Daoy (cell line): ENCODE measurements at regions not wholly inside any gene's neighbourhood (a gene's known extent, or its start where the extent isn't known, plus 50 kb on each side); places are given as distances from the start of the nearest gene placed in this dataset.
A peak's percentile ranks its signal among the peaks of the same experiment; 100 is the strongest.

Experiments used
- DNase-seq: peaks from one replicate; pipeline ENCODE4 v3.0.0-alpha.2; 2015; ENCODE audit warnings: low read depth

- DNase-seq = no peak
Observed at GRCh38 chr3:83302091-83302490, 1540.6 kb upstream of the GBE1 start.

GRCh38 chr3:83317605-83318004 lies 1556.2 kb upstream of the GBE1 start:
- DNase-seq = no peak

- DNase-seq = no peak
Observed at GRCh38 chr3:83320726-83321125, 1559.3 kb upstream of the GBE1 start.

- no peak for DNase-seq
Observed at GRCh38 chr3:83321457-83321856, 1560.0 kb upstream of the GBE1 start.

GRCh38 chr3:83321891-83322290 lies 1560.4 kb upstream of the GBE1 start:
- DNase-seq = no peak

- no peak for DNase-seq
Observed at GRCh38 chr3:83354205-83354604, 1592.8 kb upstream of the GBE1 start.

GRCh38 chr3:83393276-83393675 lies 1565.5 kb upstream of the CADM2 start:
- DNase-seq = no peak

GRCh38 chr3:83403927-83404326 lies 1554.9 kb upstream of the CADM2 start:
- DNase-seq = no peak

GRCh38 chr3:83426300-83426699 lies 1532.5 kb upstream of the CADM2 start:
- DNase-seq = no peak

GRCh38 chr3:83434880-83435587 lies 1523.8 kb upstream of the CADM2 start:
- no peak for DNase-seq

- DNase-seq = no peak
Observed at GRCh38 chr3:83438188-83438587, 1520.6 kb upstream of the CADM2 start.

- DNase-seq = no peak
Observed at GRCh38 chr3:83453056-83453455, 1505.7 kb upstream of the CADM2 start.

GRCh38 chr3:83454353-83454752 lies 1504.4 kb upstream of the CADM2 start:
- no peak for DNase-seq

GRCh38 chr3:83457551-83457950 lies 1501.2 kb upstream of the CADM2 start:
- no peak for DNase-seq

GRCh38 chr3:83460052-83460451 lies 1498.7 kb upstream of the CADM2 start:
- DNase-seq = no peak

GRCh38 chr3:83461411-83461810 lies 1497.4 kb upstream of the CADM2 start:
- no peak for DNase-seq

GRCh38 chr3:83477563-83477962 lies 1481.2 kb upstream of the CADM2 start:
- DNase-seq = no peak

GRCh38 chr3:83482402-83483070 lies 1476.3 kb upstream of the CADM2 start:
- DNase-seq = no peak

GRCh38 chr3:83496462-83496861 lies 1462.3 kb upstream of the CADM2 start:
- DNase-seq = no peak

GRCh38 chr3:83498361-83499016 lies 1460.3 kb upstream of the CADM2 start:
- DNase-seq = no peak

GRCh38 chr3:83500422-83500821 lies 1458.4 kb upstream of the CADM2 start:
- peak; percentile 5 for DNase-seq

GRCh38 chr3:83500931-83501330 lies 1457.9 kb upstream of the CADM2 start:
- DNase-seq = no peak

GRCh38 chr3:83513051-83513450 lies 1445.7 kb upstream of the CADM2 start:
- no peak for DNase-seq
